OCI-LY7 (cell line): ENCODE measurements at regions not wholly inside any gene's neighbourhood (a gene's known extent, or its start where the extent isn't known, plus 50 kb on each side); places are given as distances from the start of the nearest gene placed in this dataset.
"Not testable (repeated sequence)": the region's sequence is repeated elsewhere in the genome, so short reads cannot be mapped to it uniquely, and the experiment has no call there.

ENCODE experiments used
- BruUV-seq: library from RNA; stranded (reverse); fragments of 400-500 nt; replicated peaks from 2 replicates; lab custom pipeline; 2021; lab: Mats Ljungman, UMichigan
- CTCF ChIA-PET: fragments of 300-600 bp; sonication (Branson Sonifier 250); formaldehyde crosslinking; loops from one replicate; lab custom pipeline; 2022; ENCODE audit warnings: antibody characterized with exemption; ENCODE audit not compliant: unreplicated experiment; lab: Charles Lee
- POLR2A ChIA-PET: fragments of 300-600 bp; sonication (Branson Sonifier 250); formaldehyde crosslinking; loops from one replicate; lab custom pipeline; 2022; ENCODE audit warnings: antibody characterized with exemption; lab: Charles Lee
- DNase-seq: peaks from one replicate; pipeline ENCODE4 v3.0.0-alpha.2; 2015; ENCODE audit warnings: low spot score
- H2AFZ ChIP-seq: fragments of 200-600 bp; sonication (generic), shearing (Covaris generic); 2 replicates; pipeline ENCODE4 v1.6.1; 2014; ENCODE audit warnings: mild to moderate bottlenecking, antibody characterized with exemption, low read length, moderate library complexity
- H3K27ac ChIP-seq: fragments of 200-600 bp; sonication (generic); 2 replicates; pipeline ENCODE4 v1.5.1; 2014; ENCODE audit warnings: mixed run types, low read depth, mild to moderate bottlenecking, moderate library complexity, low read length, inconsistent platforms; ENCODE audit not compliant: poor library complexity, severe bottlenecking
- H3K36me3 ChIP-seq: fragments of 200-600 bp; sonication (generic); 2 replicates; pipeline ENCODE4 v1.6.1; 2014; ENCODE audit warnings: mild to moderate bottlenecking, antibody characterized with exemption, low read length, moderate library complexity, mixed read lengths; ENCODE audit not compliant: insufficient read depth
- H3K4me1 ChIP-seq: fragments of 200-600 bp; sonication (generic); 2 replicates; pipeline ENCODE4 v1.5.1; 2014; ENCODE audit warnings: mild to moderate bottlenecking, low read length; ENCODE audit not compliant: insufficient read depth, poor library complexity, severe bottlenecking
- H3K4me2 ChIP-seq: fragments of 200-600 bp; sonication (generic); 2 replicates; pipeline ENCODE4 v1.6.1; 2014; ENCODE audit warnings: mild to moderate bottlenecking, low read length
- H3K4me3 ChIP-seq: fragments of 200-600 bp; sonication (generic); 2 replicates; pipeline ENCODE4 v1.5.1; 2014; ENCODE audit warnings: mild to moderate bottlenecking, low read depth, low read length; ENCODE audit not compliant: poor library complexity, severe bottlenecking
- H3K79me2 ChIP-seq: fragments of 200-600 bp; sonication (generic); 2 replicates; pipeline ENCODE4 v1.6.1; 2016; ENCODE audit warnings: low read depth, mild to moderate bottlenecking, low read length, moderate library complexity, mixed read lengths; ENCODE audit not compliant: insufficient read depth
- H3K9me2 ChIP-seq: fragments of 200-600 bp; sonication (generic); 2 replicates; pipeline ENCODE4 v1.6.1; 2016; ENCODE audit warnings: mild to moderate bottlenecking, low read length, mixed read lengths; ENCODE audit not compliant: insufficient read depth
- H3K9me3 ChIP-seq: fragments of 200-600 bp; sonication (generic); 2 replicates; pipeline ENCODE4 v1.6.1; 2014; ENCODE audit warnings: mild to moderate bottlenecking, mixed run types, low read length, mixed read lengths
- H4K20me1 ChIP-seq: fragments of 200-600 bp; sonication (generic); 2 replicates; pipeline ENCODE4 v1.6.1; 2014; ENCODE audit warnings: mild to moderate bottlenecking, antibody characterized with exemption, low read length, moderate library complexity, mixed read lengths; ENCODE audit not compliant: insufficient read depth
- EZH2phosphoT487 ChIP-seq: fragments of 200-600 bp; sonication (generic); IDR thresholded peaks from 2 replicates; pipeline ENCODE4 v1.6.1; 2018; ENCODE audit warnings: low read depth, borderline replicate concordance, mild to moderate bottlenecking, mixed run types, antibody characterized with exemption, low read length, moderate library complexity, mixed read lengths
- intact Hi-C: fragments of 100-400 bp; cut with micrococcal nuclease; formaldehyde crosslinking; loops from one replicate; pipeline ENCODE4 v1.10.0; 2022; ENCODE audit not compliant: unreplicated experiment
- TF ChIP-seq, protein P1 (sequence below): fragments of 200-600 bp; sonication (generic); conservative IDR thresholded peaks from 2 replicates; pipeline ENCODE4 v1.5.1; 2014; ENCODE audit warnings: mild to moderate bottlenecking, antibody characterized with exemption, low read length, moderate library complexity, mixed read lengths

DNA sequence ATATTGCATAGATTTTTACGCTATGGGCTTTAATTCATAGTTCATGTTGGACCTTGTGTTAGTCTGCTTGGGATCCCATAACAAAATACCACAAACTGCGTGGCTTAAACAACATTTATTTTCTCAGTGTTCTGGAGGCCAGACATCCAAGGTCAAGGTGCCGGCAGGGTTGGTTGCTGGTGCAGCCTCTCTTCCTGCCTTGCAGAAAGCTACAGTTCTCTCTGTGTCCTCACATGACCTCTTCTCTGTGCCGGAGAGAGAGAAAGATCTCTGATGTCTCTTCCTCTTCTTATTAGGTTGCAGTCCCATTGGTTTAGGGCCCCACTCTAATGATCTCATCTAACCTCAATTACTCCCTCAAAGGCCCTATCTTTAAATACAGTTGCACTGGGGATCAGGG lies 170.5 kb downstream of the IPO8 start:
- Histone ChIP-seq H3K9me2 (no peaks in the 10 kb centered on the region), H2AFZ (no peak overlapping the region), H3K9me3 (no peaks in the 10 kb centered on the region), H3K4me1 (no peaks in the 10 kb centered on the region), H4K20me1 (no peaks in the 10 kb centered on the region), H3K4me2 (no peak overlapping the region), H3K79me2 (no peaks in the 10 kb centered on the region), H3K36me3 (no peaks in the 10 kb centered on the region), H3K4me3 (no peak overlapping the region), H3K27ac (no peak overlapping the region)
- no peak for TF ChIP-seq EZH2phosphoT487
- TF ChIP-seq, protein P1, sequence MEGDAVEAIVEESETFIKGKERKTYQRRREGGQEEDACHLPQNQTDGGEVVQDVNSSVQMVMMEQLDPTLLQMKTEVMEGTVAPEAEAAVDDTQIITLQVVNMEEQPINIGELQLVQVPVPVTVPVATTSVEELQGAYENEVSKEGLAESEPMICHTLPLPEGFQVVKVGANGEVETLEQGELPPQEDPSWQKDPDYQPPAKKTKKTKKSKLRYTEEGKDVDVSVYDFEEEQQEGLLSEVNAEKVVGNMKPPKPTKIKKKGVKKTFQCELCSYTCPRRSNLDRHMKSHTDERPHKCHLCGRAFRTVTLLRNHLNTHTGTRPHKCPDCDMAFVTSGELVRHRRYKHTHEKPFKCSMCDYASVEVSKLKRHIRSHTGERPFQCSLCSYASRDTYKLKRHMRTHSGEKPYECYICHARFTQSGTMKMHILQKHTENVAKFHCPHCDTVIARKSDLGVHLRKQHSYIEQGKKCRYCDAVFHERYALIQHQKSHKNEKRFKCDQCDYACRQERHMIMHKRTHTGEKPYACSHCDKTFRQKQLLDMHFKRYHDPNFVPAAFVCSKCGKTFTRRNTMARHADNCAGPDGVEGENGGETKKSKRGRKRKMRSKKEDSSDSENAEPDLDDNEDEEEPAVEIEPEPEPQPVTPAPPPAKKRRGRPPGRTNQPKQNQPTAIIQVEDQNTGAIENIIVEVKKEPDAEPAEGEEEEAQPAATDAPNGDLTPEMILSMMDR, result no peak
- no peak for DNase-seq
- intact Hi-C loops, result no loop called here
- ChIA-PET CTCF (no interaction called here), POLR2A (no interaction called here)
- BruUV-seq, result no TSS peak

DNA sequence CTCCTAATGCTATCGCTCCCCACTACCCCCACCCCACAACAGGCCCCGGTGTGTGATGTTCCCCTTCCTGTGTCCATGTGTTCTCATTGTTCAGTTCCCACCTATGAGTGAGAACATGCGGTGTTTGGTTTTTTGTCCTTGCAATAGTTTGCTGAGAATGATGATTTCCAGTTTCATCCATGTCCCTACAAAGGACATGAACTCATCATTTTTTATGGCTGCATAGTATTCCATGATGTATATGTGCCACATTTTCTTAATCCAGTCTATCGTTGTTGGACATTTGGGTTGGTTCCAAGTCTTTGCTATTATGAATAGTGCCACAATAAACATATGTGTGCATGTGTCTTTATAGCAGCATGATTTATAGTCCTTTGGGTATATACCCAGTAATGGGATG lies 175.4 kb downstream of the IPO8 start:
- intact Hi-C loops, H2AFZ ChIP-seq, H3K4me1 ChIP-seq, H3K27ac ChIP-seq, H3K9me2 ChIP-seq, H3K79me2 ChIP-seq, H3K36me3 ChIP-seq, H3K9me3 ChIP-seq, H3K4me3 ChIP-seq, CTCF ChIA-PET, BruUV-seq, DNase-seq, H3K4me2 ChIP-seq, POLR2A ChIA-PET, H4K20me1 ChIP-seq: not testable (repeated sequence)

DNA sequence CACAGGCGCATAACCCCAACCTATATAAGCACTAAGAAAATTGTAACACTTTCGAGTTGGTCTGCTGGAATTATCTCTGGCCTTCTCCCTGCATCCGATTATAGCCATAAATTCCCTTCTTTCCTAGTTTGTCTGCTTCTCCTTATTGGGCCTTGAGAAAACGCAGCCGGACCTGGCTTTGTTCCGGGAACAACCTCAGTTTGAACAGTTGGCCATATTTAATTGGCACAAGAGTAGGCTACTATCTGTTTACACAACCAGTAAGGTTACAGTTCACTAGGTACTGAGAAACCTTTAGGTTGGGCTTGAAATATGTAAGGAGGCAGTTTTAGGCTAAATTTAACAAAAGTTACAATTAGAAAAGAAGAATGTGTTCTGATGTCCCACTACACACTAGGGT lies 176.1 kb downstream of the IPO8 start:
- no peak for DNase-seq
- Histone ChIP-seq H3K9me2 (no peaks in the 10 kb centered on the region), H3K27ac (no peak overlapping the region), H3K9me3 (no peaks in the 10 kb centered on the region), H3K4me2 (no peak overlapping the region), H4K20me1 (no peaks in the 10 kb centered on the region), H3K36me3 (no peaks in the 10 kb centered on the region), H2AFZ (no peak overlapping the region), H3K79me2 (no peaks in the 10 kb centered on the region), H3K4me3 (no peak overlapping the region), H3K4me1 (no peaks in the 10 kb centered on the region)
- no TSS peak for BruUV-seq
- TF ChIP-seq, protein P1, result no peak
- TF ChIP-seq EZH2phosphoT487, result no peak
- ChIA-PET CTCF (no interaction called here), POLR2A (no interaction called here)
- intact Hi-C loops, result no loop called here
